Gastroesophageal sphincter (tissue), 4 donors: ENCODE measurements at regions not wholly inside any gene's neighbourhood (a gene's known extent, or its start where the extent isn't known, plus 50 kb on each side); places are given as distances from the start of the nearest gene placed in this dataset.

Source experiments
- ATAC-seq: fragments of 150-250 bp; one replicate; pipeline ENCODE4 v1.9.1; 2016; ENCODE audit warnings: mild to moderate bottlenecking, moderate library complexity
- H3K27ac ChIP-seq, 4 donors: fragments of 200-600 bp; sonication (generic) in 3 of 4; 1 replicate in 3 of 4; 2 replicates in 1 of 4; pipeline ENCODE4 v1.5.1; 2016 to 2019
- H3K27me3 ChIP-seq: fragments of 200-600 bp; sonication (generic); one replicate; pipeline ENCODE4 v1.5.1; 2019
- H3K36me3 ChIP-seq, 2 donors: fragments of 200-600 bp; sonication (generic); one replicate each; pipeline ENCODE4 v1.5.1; 2019; ENCODE audit warnings: control low read depth in 1 of 2
- H3K4me1 ChIP-seq, 3 donors: fragments of 200-600 bp; sonication (generic); 1 replicate in 2 of 3; 2 replicates in 1 of 3; pipeline ENCODE4 v1.5.1; 2016 to 2019; ENCODE audit warnings: control low read depth in 2 of 3
- H3K4me3 ChIP-seq, 2 donors: fragments of 200-600 bp; sonication (generic); one replicate each; pipeline ENCODE4 v1.5.1; 2019; ENCODE audit warnings: mild to moderate bottlenecking in 1 of 2, moderate library complexity in 1 of 2
- H3K9me3 ChIP-seq, 3 donors: fragments of 200-600 bp; sonication (generic); one replicate each; pipeline ENCODE4 v1.5.1; 2017 to 2019; ENCODE audit warnings: control low read depth in 2 of 3
- CTCF ChIP-seq, 4 experiments: fragments of 200-600 bp in 2 of 4; fragments of 450-650 bp in 2 of 4; sonication (generic) in 1 of 4; IDR thresholded peaks; one replicate each; pipeline ENCODE4 v1.5.1; 2017 to 2019; ENCODE audit warnings: antibody characterized with exemption in 4 of 4, mild to moderate bottlenecking in 2 of 4, moderate library complexity in 2 of 4
- EP300 ChIP-seq: sonication (generic); formaldehyde crosslinking; IDR thresholded peaks from one replicate; pipeline ENCODE4 v1.6.1; 2017; ENCODE audit warnings: antibody characterized with exemption, mild to moderate bottlenecking
- POLR2A ChIP-seq, 2 donors: fragments of 450-650 bp; IDR thresholded peaks; one replicate each; pipeline ENCODE4 v1.6.1; 2017; ENCODE audit warnings: antibody characterized with exemption in 2 of 2, mild to moderate bottlenecking in 2 of 2, moderate library complexity in 1 of 2
- POLR2AphosphoS5 ChIP-seq: sonication (generic); formaldehyde crosslinking; IDR thresholded peaks from one replicate; pipeline ENCODE4 v1.6.1; 2017; ENCODE audit warnings: antibody characterized with exemption
- WGBS, 2 donors: methylation state at CpG; one replicate each; pipeline ENCODE4 v1.1.5; 2018; ENCODE audit warnings: low coverage in 1 of 2; 5-methylcytosine and 5-hydroxymethylcytosine counted together

- 82 to 83% methylated on average over 4 of the region's 4 CpGs for WGBS, 2 donors
- H3K27ac ChIP-seq: no peak overlapping the region
- H3K36me3 ChIP-seq: no peaks in the 10 kb centered on the region
- H3K9me3 ChIP-seq: no peaks in the 10 kb centered on the region
- TF ChIP-seq CTCF (IDR thresholded peaks at IDR 0.05): no peak
- no peak for TF ChIP-seq POLR2AphosphoS5
- no peak for TF ChIP-seq EP300
- no peak for ATAC-seq
- no peaks in the 10 kb centered on the region for H3K4me1 ChIP-seq
- no peaks in the 10 kb centered on the region for H3K27me3 ChIP-seq
- H3K4me3 ChIP-seq: no peak overlapping the region
Observed at GRCh38 chr4:138724530-138724929, 291.1 kb upstream of the NOCT start.

- Histone ChIP-seq H3K36me3 (no peaks in the 10 kb centered on the region), H3K4me3 (no peak overlapping the region), H3K27me3 (no peaks in the 10 kb centered on the region), H3K27ac (no peak overlapping the region), H3K4me1 (no peaks in the 10 kb centered on the region), H3K9me3 (no peaks in the 10 kb centered on the region)
- whole genome bisulfite sequencing, 2 donors: 81 to 91% methylated on average over 4 to 9 of the region's 9 CpGs
- ATAC-seq: no peak
- no peak for TF ChIP-seq CTCF (IDR thresholded peaks at IDR 0.05)
Observed at GRCh38 chr4:138716559-138717335, 298.8 kb upstream of the NOCT start.

- no peaks in the 10 kb centered on the region for H3K36me3 ChIP-seq
- H3K9me3 ChIP-seq: no peaks in the 10 kb centered on the region
- no peak overlapping the region for H3K27ac ChIP-seq
- H3K4me3 ChIP-seq: no peak overlapping the region
- WGBS, 2 donors: 83 to 89% methylated on average over 5 to 7 of the region's 7 CpGs
- H3K27me3 ChIP-seq: no peaks in the 10 kb centered on the region
- no peak for TF ChIP-seq POLR2A (IDR thresholded peaks at IDR 0.05)
- no peak for TF ChIP-seq CTCF (IDR thresholded peaks at IDR 0.05)
- TF ChIP-seq POLR2AphosphoS5: no peak
- TF ChIP-seq EP300: no peak
- ATAC-seq: no peak
- no peaks in the 10 kb centered on the region for H3K4me1 ChIP-seq
Observed at GRCh38 chr4:138710297-138710696, 305.3 kb upstream of the NOCT start.

GRCh38 chr4:138709859-138710258, 305.7 kb upstream of the NOCT start:
- H3K4me1 ChIP-seq: no peaks in the 10 kb centered on the region
- 17 to 100% methylated on average over 1 to 2 of the region's 3 CpGs for WGBS, 2 donors
- no peaks in the 10 kb centered on the region for H3K9me3 ChIP-seq
- no peaks in the 10 kb centered on the region for H3K36me3 ChIP-seq
- H3K27me3 ChIP-seq: no peaks in the 10 kb centered on the region
- no peak for ATAC-seq
- H3K4me3 ChIP-seq: no peak overlapping the region
- H3K27ac ChIP-seq: no peak overlapping the region
- TF ChIP-seq POLR2AphosphoS5: no peak
- no peak for TF ChIP-seq POLR2A (IDR thresholded peaks at IDR 0.05)
- no peak for TF ChIP-seq EP300
- TF ChIP-seq CTCF (IDR thresholded peaks at IDR 0.05): no peak
